ENCODE measurements at regions not wholly inside any gene's neighbourhood (a gene's known extent, or its start where the extent isn't known, plus 50 kb on each side); places are given as distances from the start of the nearest gene placed in this dataset.

- Histone ChIP-seq H3K27ac (ENCODE audit: low read length) (no peak overlapping the region), H3K9me3 (ENCODE audit: insufficient read depth, low read depth, low read length) (no peaks in the 10 kb centered on the region), H3K36me3 (ENCODE audit: insufficient read depth, low read depth, low read length) (no peaks in the 10 kb centered on the region), H3K27me3 (ENCODE audit: insufficient read depth, low read length) (no peaks in the 10 kb centered on the region), H3K4me3 (ENCODE audit: low read length) (no peak overlapping the region), H3K4me1 (ENCODE audit: insufficient read depth, low read length) (no peaks in the 10 kb centered on the region; the same call in 1 of the 2 replicates), H3K9ac (ENCODE audit: low read depth, low read length) (no peak overlapping the region)
Measured at GRCh38 chr10:10662716-10663408, 354.8 kb upstream of the CELF2 start.

GRCh38 chr10:10663622-10664021 is 354.1 kb upstream of the CELF2 start:
- no peaks in the 10 kb centered on the region for H3K9me3 ChIP-seq (ENCODE audit: insufficient read depth, low read depth, low read length)
- H3K4me1 ChIP-seq (ENCODE audit: insufficient read depth, low read length) = no peaks in the 10 kb centered on the region; the same call in 1 of the 2 replicates
- no peak overlapping the region for H3K9ac ChIP-seq (ENCODE audit: low read depth, low read length)
- no peaks in the 10 kb centered on the region for H3K36me3 ChIP-seq (ENCODE audit: insufficient read depth, low read depth, low read length)
- H3K27ac ChIP-seq (ENCODE audit: low read length) = no peak overlapping the region
- H3K27me3 ChIP-seq (ENCODE audit: insufficient read depth, low read length) = no peaks in the 10 kb centered on the region
- H3K4me3 ChIP-seq (ENCODE audit: low read length) = no peak overlapping the region

GRCh38 chr10:10665750-10666149 is 351.9 kb upstream of the CELF2 start:
- no peak overlapping the region for H3K4me3 ChIP-seq (ENCODE audit: low read length)
- H3K36me3 ChIP-seq (ENCODE audit: insufficient read depth, low read depth, low read length) = no peaks in the 10 kb centered on the region
- H3K9me3 ChIP-seq (ENCODE audit: insufficient read depth, low read depth, low read length) = no peaks in the 10 kb centered on the region
- no peak overlapping the region for H3K27ac ChIP-seq (ENCODE audit: low read length)
- H3K4me1 ChIP-seq (ENCODE audit: insufficient read depth, low read length) = no peaks in the 10 kb centered on the region; the same call in 1 of the 2 replicates
- no peak overlapping the region for H3K9ac ChIP-seq (ENCODE audit: low read depth, low read length)
- H3K27me3 ChIP-seq (ENCODE audit: insufficient read depth, low read length) = no peaks in the 10 kb centered on the region

- Histone ChIP-seq H3K36me3 (ENCODE audit: insufficient read depth, low read depth, low read length) (no peaks in the 10 kb centered on the region), H3K27ac (ENCODE audit: low read length) (no peak overlapping the region), H3K27me3 (ENCODE audit: insufficient read depth, low read length) (no peaks in the 10 kb centered on the region), H3K4me1 (ENCODE audit: insufficient read depth, low read length) (no peaks in the 10 kb centered on the region), H3K4me3 (ENCODE audit: low read length) (no peak overlapping the region), H3K9ac (ENCODE audit: low read depth, low read length) (no peak overlapping the region), H3K9me3 (ENCODE audit: insufficient read depth, low read depth, low read length) (peaks cover 2% of the 10 kb centered on the region; the same call in 1 of the 2 replicates)
Measured at GRCh38 chr10:10667466-10667865, 350.2 kb upstream of the CELF2 start.

- no peak overlapping the region for H3K9ac ChIP-seq (ENCODE audit: low read depth, low read length)
- no peaks in the 10 kb centered on the region for H3K27me3 ChIP-seq (ENCODE audit: insufficient read depth, low read length)
- no peaks in the 10 kb centered on the region for H3K36me3 ChIP-seq (ENCODE audit: insufficient read depth, low read depth, low read length)
Measured at GRCh38 chr10:10676972-10677371, 340.7 kb upstream of the CELF2 start.

GRCh38 chr10:10677479-10677878 is 340.2 kb upstream of the CELF2 start:
- H3K9me3 ChIP-seq (ENCODE audit: insufficient read depth, low read depth, low read length) = peaks cover 8% of the 10 kb centered on the region
- H3K27me3 ChIP-seq (ENCODE audit: insufficient read depth, low read length) = no peaks in the 10 kb centered on the region
- no peak overlapping the region for H3K9ac ChIP-seq (ENCODE audit: low read depth, low read length)
- H3K27ac ChIP-seq (ENCODE audit: low read length) = no peak overlapping the region
- no peaks in the 10 kb centered on the region for H3K4me1 ChIP-seq (ENCODE audit: insufficient read depth, low read length)
- no peaks in the 10 kb centered on the region for H3K36me3 ChIP-seq (ENCODE audit: insufficient read depth, low read depth, low read length)
- no peak overlapping the region for H3K4me3 ChIP-seq (ENCODE audit: low read length)

More at GRCh38 chr10:10676972-10677371, 340.7 kb upstream of the CELF2 start:
- peaks cover 10% of the 10 kb centered on the region for H3K9me3 ChIP-seq (ENCODE audit: insufficient read depth, low read depth, low read length)
- no peaks in the 10 kb centered on the region for H3K4me1 ChIP-seq (ENCODE audit: insufficient read depth, low read length)
- no peak overlapping the region for H3K4me3 ChIP-seq (ENCODE audit: low read length)
- no peak overlapping the region for H3K27ac ChIP-seq (ENCODE audit: low read length)

- Histone ChIP-seq H3K27ac (ENCODE audit: low read length) (no peak overlapping the region), H3K4me3 (ENCODE audit: low read length) (no peak overlapping the region), H3K4me1 (ENCODE audit: insufficient read depth, low read length) (no peaks in the 10 kb centered on the region), H3K9ac (ENCODE audit: low read depth, low read length) (no peak overlapping the region), H3K27me3 (ENCODE audit: insufficient read depth, low read length) (no peaks in the 10 kb centered on the region), H3K9me3 (ENCODE audit: insufficient read depth, low read depth, low read length) (no peaks in the 10 kb centered on the region), H3K36me3 (ENCODE audit: insufficient read depth, low read depth, low read length) (no peaks in the 10 kb centered on the region)
Measured at GRCh38 chr10:10680496-10680895, 337.2 kb upstream of the CELF2 start.

- Histone ChIP-seq H3K4me1 (ENCODE audit: insufficient read depth, low read length) (peaks cover 6% of the 10 kb centered on the region; the same call in 1 of the 2 replicates), H3K27ac (ENCODE audit: low read length) (no peak overlapping the region), H3K9me3 (ENCODE audit: insufficient read depth, low read depth, low read length) (no peaks in the 10 kb centered on the region), H3K36me3 (ENCODE audit: insufficient read depth, low read depth, low read length) (no peaks in the 10 kb centered on the region), H3K27me3 (ENCODE audit: insufficient read depth, low read length) (no peaks in the 10 kb centered on the region), H3K4me3 (ENCODE audit: low read length) (no peak overlapping the region), H3K9ac (ENCODE audit: low read depth, low read length) (no peak overlapping the region)
Measured at GRCh38 chr10:10684972-10685371, 332.7 kb upstream of the CELF2 start.

- H3K36me3 ChIP-seq (ENCODE audit: insufficient read depth, low read depth, low read length) = no peaks in the 10 kb centered on the region
- no peak overlapping the region for H3K9ac ChIP-seq (ENCODE audit: low read depth, low read length)
- no peak overlapping the region for H3K4me3 ChIP-seq (ENCODE audit: low read length)
Measured at GRCh38 chr10:10685566-10685965, 332.1 kb upstream of the CELF2 start.

GRCh38 chr10:10687751-10688150 is 329.9 kb upstream of the CELF2 start:
- Histone ChIP-seq H3K27me3 (ENCODE audit: insufficient read depth, low read length) (no peaks in the 10 kb centered on the region), H3K27ac (ENCODE audit: low read length) (no peak overlapping the region), H3K9ac (ENCODE audit: low read depth, low read length) (no peak overlapping the region), H3K36me3 (ENCODE audit: insufficient read depth, low read depth, low read length) (no peaks in the 10 kb centered on the region), H3K4me1 (ENCODE audit: insufficient read depth, low read length) (peaks cover 6% of the 10 kb centered on the region; the same call in 1 of the 2 replicates), H3K4me3 (ENCODE audit: low read length) (no peak overlapping the region), H3K9me3 (ENCODE audit: insufficient read depth, low read depth, low read length) (no peaks in the 10 kb centered on the region)

More at GRCh38 chr10:10685566-10685965, 332.1 kb upstream of the CELF2 start:
- Histone ChIP-seq H3K4me1 (ENCODE audit: insufficient read depth, low read length) (peaks cover 6% of the 10 kb centered on the region; the same call in 1 of the 2 replicates), H3K9me3 (ENCODE audit: insufficient read depth, low read depth, low read length) (no peaks in the 10 kb centered on the region), H3K27ac (ENCODE audit: low read length) (no peak overlapping the region), H3K27me3 (ENCODE audit: insufficient read depth, low read length) (no peaks in the 10 kb centered on the region)

GRCh38 chr10:10699427-10699826 is 318.2 kb upstream of the CELF2 start:
- H3K9ac ChIP-seq (ENCODE audit: low read depth, low read length) = no peak overlapping the region
- no peaks in the 10 kb centered on the region for H3K4me1 ChIP-seq (ENCODE audit: insufficient read depth, low read length)
- no peaks in the 10 kb centered on the region for H3K27me3 ChIP-seq (ENCODE audit: insufficient read depth, low read length)
- no peaks in the 10 kb centered on the region for H3K36me3 ChIP-seq (ENCODE audit: insufficient read depth, low read depth, low read length)
- H3K27ac ChIP-seq (ENCODE audit: low read length) = no peak overlapping the region
- H3K9me3 ChIP-seq (ENCODE audit: insufficient read depth, low read depth, low read length) = no peaks in the 10 kb centered on the region
- no peak overlapping the region for H3K4me3 ChIP-seq (ENCODE audit: low read length)

GRCh38 chr10:10701084-10701611 is 316.5 kb upstream of the CELF2 start:
- Histone ChIP-seq H3K27ac (ENCODE audit: low read length) (no peak overlapping the region), H3K4me1 (ENCODE audit: insufficient read depth, low read length) (no peaks in the 10 kb centered on the region), H3K4me3 (ENCODE audit: low read length) (no peak overlapping the region), H3K27me3 (ENCODE audit: insufficient read depth, low read length) (no peaks in the 10 kb centered on the region), H3K9ac (ENCODE audit: low read depth, low read length) (no peak overlapping the region), H3K9me3 (ENCODE audit: insufficient read depth, low read depth, low read length) (no peaks in the 10 kb centered on the region), H3K36me3 (ENCODE audit: insufficient read depth, low read depth, low read length) (no peaks in the 10 kb centered on the region)
